HepG2 (cell line): ENCODE measurements at regions not wholly inside any gene's neighbourhood (a gene's known extent, or its start where the extent isn't known, plus 50 kb on each side); places are given as distances from the start of the nearest gene placed in this dataset.

Source experiments
- ATAC-seq: fragments of 200-7000 bp; cut with Tn5 transposase; 3 replicates; pipeline ENCODE4 v1.9.1; 2020; ENCODE audit warnings: mild to moderate bottlenecking, moderate library complexity
- BruUV-seq: library from RNA; stranded (reverse); fragments of 400-500 nt; replicated peaks from 2 replicates; lab custom pipeline; 2021; lab: Mats Ljungman, UMichigan
- CTCF ChIA-PET: fragments of 300-600 bp; formaldehyde crosslinking; extraction: SDS; loops from one replicate; lab custom pipeline; 2021; ENCODE audit warnings: low total read pairs, inconsistent platforms, low intra/inter-chr PET ratio; lab: Yijun Ruan, JAX
- POLR2A ChIA-PET: fragments of 350-600 bp; sonication (Branson Sonifier 250); formaldehyde crosslinking; loops from one replicate; lab custom pipeline; 2020; ENCODE audit warnings: antibody characterized with exemption, inconsistent platforms; lab: Yijun Ruan, JAX
- DNase-seq: peaks from one replicate; pipeline ENCODE4 v3.0.0-alpha.2; 2015; ENCODE audit warnings: low spot score
- FAIRE-seq: peaks from 3 replicates; lab custom pipeline; 2011; peaks lifted over from hg19 to GRCh38; lab: Jason Lieb, UNC
- H2AFZ ChIP-seq: one replicate; pipeline ENCODE4 v1.6.1; 2011; ENCODE audit warnings: low read length, inconsistent platforms
- H3K27ac ChIP-seq: fragments of 300-600 bp; 3 replicates; pipeline ENCODE4 v1.8.0; 2011; ENCODE audit warnings: mixed run types, mild to moderate bottlenecking, mixed read lengths, low read length, inconsistent platforms; ENCODE audit not compliant: insufficient read depth; ENCODE audit errors: extremely low read length
- H3K27me3 ChIP-seq, 2 experiments: fragments of 200-600 bp in 1 of 2; 2 replicates in 1 of 2; 3 replicates in 1 of 2; pipeline versions ENCODE4 v1.6.0 to v1.8.0; 2011; ENCODE audit warnings: low read length in 2 of 2, mild to moderate bottlenecking in 2 of 2, moderate library complexity in 2 of 2, inconsistent platforms in 1 of 2; ENCODE audit not compliant: insufficient read depth in 2 of 2, control insufficient read depth in 1 of 2
- H3K36me3 ChIP-seq, 2 experiments: fragments of 200-600 bp in 1 of 2; replicated peaks in 1 of 2; 2 replicates in 1 of 2; 3 replicates in 1 of 2; pipeline versions ENCODE4 v1.5.1 to v1.8.0; 2011; ENCODE audit warnings: low read length in 2 of 2, inconsistent platforms in 1 of 2; ENCODE audit not compliant: insufficient read depth in 2 of 2, control insufficient read depth in 1 of 2
- H3K4me1 ChIP-seq: 2 replicates; pipeline ENCODE4 v1.5.1; 2012; ENCODE audit warnings: low read length, inconsistent platforms; ENCODE audit not compliant: insufficient read depth
- H3K4me2 ChIP-seq: 2 replicates; pipeline ENCODE4 v1.6.0; 2011; ENCODE audit warnings: low read depth, low read length, inconsistent platforms
- H3K4me3 ChIP-seq, 3 experiments: fragments of 200-600 bp in 1 of 3; sonication (generic), shearing (Covaris generic) in 1 of 3; replicated peaks in 1 of 3; 2 replicates each; pipeline ENCODE4 v1.5.1; 2011 to 2016; ENCODE audit warnings: low read length in 3 of 3, inconsistent platforms in 2 of 3, low read depth in 2 of 3, mild to moderate bottlenecking in 2 of 3, control low read depth in 1 of 3, mixed read lengths in 1 of 3; ENCODE audit not compliant: insufficient read depth in 1 of 3
- H3K79me2 ChIP-seq: one replicate; pipeline ENCODE4 v1.6.1; 2011; ENCODE audit warnings: low read length, inconsistent platforms; ENCODE audit not compliant: insufficient read depth
- H3K9ac ChIP-seq: 2 replicates; pipeline ENCODE4 v1.6.0; 2011; ENCODE audit warnings: mild to moderate bottlenecking, low read depth, low read length, inconsistent platforms; ENCODE audit not compliant: insufficient read depth
- H3K9me3 ChIP-seq: 2 replicates; pipeline ENCODE4 v1.5.1; 2012; ENCODE audit warnings: mild to moderate bottlenecking, low read length
- H4K20me1 ChIP-seq: 2 replicates; pipeline ENCODE4 v1.6.0; 2011; ENCODE audit warnings: inconsistent platforms, mild to moderate bottlenecking, low read length, moderate library complexity; ENCODE audit not compliant: insufficient read depth
- ARNT ChIP-seq: fragments of 450-650 bp; IDR thresholded peaks from 2 replicates; pipeline ENCODE4 v1.6.1; 2017
- KDM4B ChIP-seq: sonication (generic); formaldehyde crosslinking; IDR thresholded peaks from 2 replicates; pipeline ENCODE4 v1.4.0; 2020; ENCODE audit warnings: missing genetic modification reagents
- NFIB ChIP-seq: sonication (generic); formaldehyde crosslinking; IDR thresholded peaks from 2 replicates; pipeline ENCODE4 v1.9.0; 2021; ENCODE audit warnings: missing genetic modification reagents, mild to moderate bottlenecking, borderline replicate concordance
- POLR2A ChIP-seq, 2 experiments: IDR thresholded peaks; 2 replicates each; pipeline ENCODE4 v1.6.1; 2011; ENCODE audit warnings: low read depth in 2 of 2, low read length in 2 of 2, mild to moderate bottlenecking in 1 of 2, moderate library complexity in 1 of 2; ENCODE audit not compliant: insufficient read depth in 1 of 2
- SRY ChIP-seq: sonication (generic); formaldehyde crosslinking; IDR thresholded peaks from 2 replicates; pipeline ENCODE4 v1.8.0; 2022; ENCODE audit warnings: mild to moderate bottlenecking, missing genetic modification reagents
- ZFP37 ChIP-seq: sonication (generic); formaldehyde crosslinking; IDR thresholded peaks from 2 replicates; pipeline ENCODE4 v1.4.0; 2020; ENCODE audit warnings: missing genetic modification reagents, borderline replicate concordance
- ZNF644 ChIP-seq: IDR thresholded peaks from 2 replicates; pipeline ENCODE4 v1.6.1; 2016; ENCODE audit warnings: low read depth
- ZNF746 ChIP-seq: sonication (generic); formaldehyde crosslinking; IDR thresholded peaks from 2 replicates; pipeline ENCODE4 v1.8.0; 2022; ENCODE audit warnings: mild to moderate bottlenecking, missing genetic modification reagents
- in situ Hi-C: cut with HindIII; loops from 2 replicates; pipeline ENCODE4 v1.10.0; 2017; ENCODE audit warnings: low pct_unique_long_range_greater_than_20kb; ENCODE audit not compliant: extremely low pct_ligation_motif_present
- intact Hi-C: fragments of 100-400 bp; cut with micrococcal nuclease; formaldehyde crosslinking; loops from one replicate; pipeline ENCODE4 v1.10.0; 2022; ENCODE audit not compliant: unreplicated experiment
- TF ChIP-seq, protein P1 (sequence below): conservative IDR thresholded peaks from 2 replicates; pipeline ENCODE4 v1.6.1; 2018; ENCODE audit warnings: missing genetic modification reagents
- TF ChIP-seq, protein P2 (sequence below): sonication (generic); formaldehyde crosslinking; IDR thresholded peaks from 2 replicates; pipeline ENCODE4 v1.8.0; 2022; ENCODE audit warnings: missing genetic modification reagents, mild to moderate bottlenecking, moderate library complexity, borderline replicate concordance
- TF ChIP-seq, protein P3 (sequence below): sonication (generic); formaldehyde crosslinking; IDR thresholded peaks from 2 replicates; pipeline ENCODE4 v1.4.0; 2020; ENCODE audit warnings: missing genetic modification reagents, borderline replicate concordance

DNA sequence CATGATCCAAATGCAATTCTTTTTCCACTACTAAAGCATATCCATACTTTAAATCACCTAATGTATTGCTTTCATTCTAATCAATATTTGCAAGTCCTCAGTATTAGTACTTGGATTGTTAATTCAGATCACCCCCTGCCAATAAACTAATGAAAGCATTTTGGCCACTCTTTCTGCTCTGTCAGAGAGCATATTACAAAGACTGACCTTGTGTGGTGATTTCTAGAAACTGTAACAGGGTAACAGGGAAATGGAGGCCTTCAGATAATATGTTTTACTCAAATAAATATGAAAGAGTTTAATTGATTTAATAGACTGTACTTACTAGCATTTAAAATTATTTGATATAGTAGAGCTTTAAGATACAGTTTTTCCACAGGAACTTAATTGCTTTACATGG lies 453.0 kb downstream of the KCNJ3 start:
- in situ Hi-C loops (no loop called here), intact Hi-C loops (no loop called here)
- no TSS peak for BruUV-seq
- H2AFZ ChIP-seq = no peak overlapping the region
- DNase-seq (no peak), ATAC-seq (no peak), FAIRE-seq (no peak)
- no peak overlapping the region for H3K9ac ChIP-seq
- no peak overlapping the region for H3K4me2 ChIP-seq
- no peak for TF ChIP-seq ARNT
- TF ChIP-seq, protein P1, sequence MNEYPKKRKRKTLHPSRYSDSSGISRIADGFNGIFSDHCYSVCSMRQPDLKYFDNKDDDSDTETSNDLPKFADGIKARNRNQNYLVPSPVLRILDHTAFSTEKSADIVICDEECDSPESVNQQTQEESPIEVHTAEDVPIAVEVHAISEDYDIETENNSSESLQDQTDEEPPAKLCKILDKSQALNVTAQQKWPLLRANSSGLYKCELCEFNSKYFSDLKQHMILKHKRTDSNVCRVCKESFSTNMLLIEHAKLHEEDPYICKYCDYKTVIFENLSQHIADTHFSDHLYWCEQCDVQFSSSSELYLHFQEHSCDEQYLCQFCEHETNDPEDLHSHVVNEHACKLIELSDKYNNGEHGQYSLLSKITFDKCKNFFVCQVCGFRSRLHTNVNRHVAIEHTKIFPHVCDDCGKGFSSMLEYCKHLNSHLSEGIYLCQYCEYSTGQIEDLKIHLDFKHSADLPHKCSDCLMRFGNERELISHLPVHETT (CRISPR knock-in tag) = no peak
- TF ChIP-seq, protein P2, sequence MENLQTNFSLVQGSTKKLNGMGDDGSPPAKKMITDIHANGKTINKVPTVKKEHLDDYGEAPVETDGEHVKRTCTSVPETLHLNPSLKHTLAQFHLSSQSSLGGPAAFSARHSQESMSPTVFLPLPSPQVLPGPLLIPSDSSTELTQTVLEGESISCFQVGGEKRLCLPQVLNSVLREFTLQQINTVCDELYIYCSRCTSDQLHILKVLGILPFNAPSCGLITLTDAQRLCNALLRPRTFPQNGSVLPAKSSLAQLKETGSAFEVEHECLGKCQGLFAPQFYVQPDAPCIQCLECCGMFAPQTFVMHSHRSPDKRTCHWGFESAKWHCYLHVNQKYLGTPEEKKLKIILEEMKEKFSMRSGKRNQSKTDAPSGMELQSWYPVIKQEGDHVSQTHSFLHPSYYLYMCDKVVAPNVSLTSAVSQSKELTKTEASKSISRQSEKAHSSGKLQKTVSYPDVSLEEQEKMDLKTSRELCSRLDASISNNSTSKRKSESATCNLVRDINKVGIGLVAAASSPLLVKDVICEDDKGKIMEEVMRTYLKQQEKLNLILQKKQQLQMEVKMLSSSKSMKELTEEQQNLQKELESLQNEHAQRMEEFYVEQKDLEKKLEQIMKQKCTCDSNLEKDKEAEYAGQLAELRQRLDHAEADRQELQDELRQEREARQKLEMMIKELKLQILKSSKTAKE (CRISPR knock-in tag) = no peak
- TF ChIP-seq ZNF644 (CRISPR knock-in tag) = no peak
- TF ChIP-seq POLR2A (IDR thresholded peaks at IDR 0.05; ENCODE audit: insufficient read depth in 1 of 2, low read depth in 2 of 2, low read length in 2 of 2) = no peak
- no peak for TF ChIP-seq ZNF746 (CRISPR knock-in tag)
- TF ChIP-seq NFIB (CRISPR knock-in tag) = no peak
- no peak for TF ChIP-seq KDM4B
- no peak for TF ChIP-seq ZFP37 (CRISPR knock-in tag)
- TF ChIP-seq SRY = no peak
- TF ChIP-seq, protein P3, sequence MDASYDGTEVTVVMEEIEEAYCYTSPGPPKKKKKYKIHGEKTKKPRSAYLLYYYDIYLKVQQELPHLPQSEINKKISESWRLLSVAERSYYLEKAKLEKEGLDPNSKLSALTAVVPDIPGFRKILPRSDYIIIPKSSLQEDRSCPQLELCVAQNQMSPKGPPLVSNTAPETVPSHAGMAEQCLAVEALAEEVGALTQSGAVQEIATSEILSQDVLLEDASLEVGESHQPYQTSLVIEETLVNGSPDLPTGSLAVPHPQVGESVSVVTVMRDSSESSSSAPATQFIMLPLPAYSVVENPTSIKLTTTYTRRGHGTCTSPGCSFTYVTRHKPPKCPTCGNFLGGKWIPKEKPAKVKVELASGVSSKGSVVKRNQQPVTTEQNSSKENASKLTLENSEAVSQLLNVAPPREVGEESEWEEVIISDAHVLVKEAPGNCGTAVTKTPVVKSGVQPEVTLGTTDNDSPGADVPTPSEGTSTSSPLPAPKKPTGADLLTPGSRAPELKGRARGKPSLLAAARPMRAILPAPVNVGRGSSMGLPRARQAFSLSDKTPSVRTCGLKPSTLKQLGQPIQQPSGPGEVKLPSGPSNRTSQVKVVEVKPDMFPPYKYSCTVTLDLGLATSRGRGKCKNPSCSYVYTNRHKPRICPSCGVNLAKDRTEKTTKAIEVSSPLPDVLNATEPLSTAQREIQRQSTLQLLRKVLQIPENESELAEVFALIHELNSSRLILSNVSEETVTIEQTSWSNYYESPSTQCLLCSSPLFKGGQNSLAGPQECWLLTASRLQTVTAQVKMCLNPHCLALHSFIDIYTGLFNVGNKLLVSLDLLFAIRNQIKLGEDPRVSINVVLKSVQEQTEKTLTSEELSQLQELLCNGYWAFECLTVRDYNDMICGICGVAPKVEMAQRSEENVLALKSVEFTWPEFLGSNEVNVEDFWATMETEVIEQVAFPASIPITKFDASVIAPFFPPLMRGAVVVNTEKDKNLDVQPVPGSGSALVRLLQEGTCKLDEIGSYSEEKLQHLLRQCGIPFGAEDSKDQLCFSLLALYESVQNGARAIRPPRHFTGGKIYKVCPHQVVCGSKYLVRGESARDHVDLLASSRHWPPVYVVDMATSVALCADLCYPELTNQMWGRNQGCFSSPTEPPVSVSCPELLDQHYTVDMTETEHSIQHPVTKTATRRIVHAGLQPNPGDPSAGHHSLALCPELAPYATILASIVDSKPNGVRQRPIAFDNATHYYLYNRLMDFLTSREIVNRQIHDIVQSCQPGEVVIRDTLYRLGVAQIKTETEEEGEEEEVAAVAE = no peak
- H3K27me3 ChIP-seq = no peaks in the 10 kb centered on the region
- no peak overlapping the region for H3K4me3 ChIP-seq
- no peak overlapping the region for H3K27ac ChIP-seq
- no peaks in the 10 kb centered on the region for H3K79me2 ChIP-seq
- ChIA-PET CTCF (no interaction called here), POLR2A (no interaction called here)
- no peaks in the 10 kb centered on the region for H4K20me1 ChIP-seq
- H3K4me1 ChIP-seq = no peaks in the 10 kb centered on the region
- no peaks in the 10 kb centered on the region for H3K36me3 ChIP-seq
- no peaks in the 10 kb centered on the region for H3K9me3 ChIP-seq
